PC-9 (cell line): ENCODE measurements at regions not wholly inside any gene's neighbourhood (a gene's known extent, or its start where the extent isn't known, plus 50 kb on each side); places are given as distances from the start of the nearest gene placed in this dataset.

ENCODE experiments used
- EZH2 ChIP-seq: fragments of 200-600 bp; sonication (generic); IDR thresholded peaks from 2 replicates; pipeline ENCODE4 v1.8.0; 2017; ENCODE audit warnings: antibody characterized with exemption, low read depth
- TF ChIP-seq, protein P1 (sequence below): fragments of 200-600 bp; sonication (generic); conservative IDR thresholded peaks from 2 replicates; pipeline ENCODE4 v1.6.1; 2017; ENCODE audit warnings: mixed run types, antibody characterized with exemption, mild to moderate bottlenecking, moderate library complexity

- TF ChIP-seq, protein P1, sequence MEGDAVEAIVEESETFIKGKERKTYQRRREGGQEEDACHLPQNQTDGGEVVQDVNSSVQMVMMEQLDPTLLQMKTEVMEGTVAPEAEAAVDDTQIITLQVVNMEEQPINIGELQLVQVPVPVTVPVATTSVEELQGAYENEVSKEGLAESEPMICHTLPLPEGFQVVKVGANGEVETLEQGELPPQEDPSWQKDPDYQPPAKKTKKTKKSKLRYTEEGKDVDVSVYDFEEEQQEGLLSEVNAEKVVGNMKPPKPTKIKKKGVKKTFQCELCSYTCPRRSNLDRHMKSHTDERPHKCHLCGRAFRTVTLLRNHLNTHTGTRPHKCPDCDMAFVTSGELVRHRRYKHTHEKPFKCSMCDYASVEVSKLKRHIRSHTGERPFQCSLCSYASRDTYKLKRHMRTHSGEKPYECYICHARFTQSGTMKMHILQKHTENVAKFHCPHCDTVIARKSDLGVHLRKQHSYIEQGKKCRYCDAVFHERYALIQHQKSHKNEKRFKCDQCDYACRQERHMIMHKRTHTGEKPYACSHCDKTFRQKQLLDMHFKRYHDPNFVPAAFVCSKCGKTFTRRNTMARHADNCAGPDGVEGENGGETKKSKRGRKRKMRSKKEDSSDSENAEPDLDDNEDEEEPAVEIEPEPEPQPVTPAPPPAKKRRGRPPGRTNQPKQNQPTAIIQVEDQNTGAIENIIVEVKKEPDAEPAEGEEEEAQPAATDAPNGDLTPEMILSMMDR: no peak
- no peak for TF ChIP-seq EZH2
Measured at GRCh38 chr1:147851149-147851548, 51.4 kb upstream of the GJA8 start.
